ENCODE measurements at regions not wholly inside any gene's neighbourhood (a gene's known extent, or its start where the extent isn't known, plus 50 kb on each side); places are given as distances from the start of the nearest gene placed in this dataset.

GRCh38 chr6:139625998-139626975, 251.8 kb upstream of the CITED2 start:
- peak; percentile 25 for ATAC-seq
- FAIRE-seq, result no peak
- WGBS (ENCODE audit: insufficient coverage, low coverage, missing lambda C conversion rate), result 10% methylated on average over 5 of the region's 5 CpGs
- intact Hi-C loops (cut with micrococcal nuclease) (no loop called here), in situ Hi-C loops (cut with MboI) (no loop called here)
- no peaks in the 10 kb centered on the region; the same call in 1 of the 2 replicates for H3K9me3 ChIP-seq (replicated peaks; ENCODE audit: control insufficient read depth, insufficient read depth, low read depth, low read length)
- H3K27ac ChIP-seq (ENCODE audit: extremely low read depth, low read depth, low read length), result peak overlapping the region; percentile 81; the same call in 2 of the 3 replicates
- H3K27me3 ChIP-seq (ENCODE audit: control insufficient read depth in 2 of 2, insufficient read depth in 2 of 2, low read length in 2 of 2), result no peaks in the 10 kb centered on the region
- H4K20me1 ChIP-seq (replicated peaks; ENCODE audit: control insufficient read depth, insufficient read depth, low read length), result no peaks in the 10 kb centered on the region
- peak overlapping the region; percentile 95 for H2AFZ ChIP-seq (ENCODE audit: low read depth, low read length)
- no peak for DNase-seq (ENCODE audit: extremely low read depth in 1 of 4, low spot score in 3 of 4)
- no peak overlapping the region for H3K9ac ChIP-seq (ENCODE audit: insufficient read depth in 1 of 2, low read depth in 2 of 2, low read length in 2 of 2)
- BruUV-seq (replicated peaks), result no TSS peak
- H3K4me2 ChIP-seq (ENCODE audit: insufficient read depth, low read length), result no peak overlapping the region; the same call in 1 of the 2 replicates
- ChIA-PET CTCF (ENCODE audit: low intra/inter-chr PET ratio) (no interaction called here), POLR2A (interaction anchor here (0.7 to 1.4 kb wide), 3 partner anchors 8 to 252 kb away, joined by 3 to 4 read pairs (median 4); partner anchors contain the start of gene CITED2)
- no peak overlapping the region for H3K4me3 ChIP-seq
- peaks cover 8 to 48% of the 10 kb centered on the region in 2 experiments; a peak in 4 of 5 replicates for H3K4me1 ChIP-seq (replicated peaks in 1 of 2; ENCODE audit: control insufficient read depth in 2 of 2, insufficient read depth in 2 of 2, low read length in 2 of 2)
- H3K9me1 ChIP-seq (ENCODE audit: control insufficient read depth, insufficient read depth, low read length), result no peaks in the 10 kb centered on the region
- H3K79me2 ChIP-seq (ENCODE audit: control insufficient read depth, insufficient read depth, low read length), result no peaks in the 10 kb centered on the region
- H3K36me3 ChIP-seq (ENCODE audit: control insufficient read depth, insufficient read depth, low read length), result no peaks in the 10 kb centered on the region
- TF ChIP-seq GTF2F1 (IDR thresholded peaks at IDR 0.05; ENCODE audit: low read depth, low read length) (no peak), NR4A1 (CRISPR knock-in tag; IDR thresholded peaks at IDR 0.05) (0 out of 2 replicates have a peak, but pooled peaks have one; percentile 61), NR4A1 (tag; IDR thresholded peaks at IDR 0.05) (no peak), NCOA1 (IDR thresholded peaks at IDR 0.05; ENCODE audit: low read depth) (no peak), ZNF668 (CRISPR knock-in tag; IDR thresholded peaks at IDR 0.05) (no peak), CREBBP (IDR thresholded peaks at IDR 0.05; ENCODE audit: low read depth, low read length) (no peak), HNRNPK (IDR thresholded peaks at IDR 0.05; ENCODE audit: low read depth, low read length, poor library complexity, severe bottlenecking) (no peak), KLF6 (CRISPR knock-in tag; IDR thresholded peaks at IDR 0.05; ENCODE audit: borderline replicate concordance) (0 out of 2 replicates have a peak, but pooled peaks have one; percentile 27), DNMT1 (IDR thresholded peaks at IDR 0.05) (no peak), ZNF174 (CRISPR knock-in tag; IDR thresholded peaks at IDR 0.05) (no peak), KAT2B (IDR thresholded peaks at IDR 0.05; ENCODE audit: low read depth, low read length) (no peak), MIER1 (IDR thresholded peaks at IDR 0.05; ENCODE audit: low read depth) (no peak), ZNF830 (CRISPR knock-in tag; IDR thresholded peaks at IDR 0.05) (no peak), ZFX (CRISPR knock-in tag; IDR thresholded peaks at IDR 0.05) (no peak), ELF4 (CRISPR knock-in tag; IDR thresholded peaks at IDR 0.05) (no peak), CEBPB (tag; IDR thresholded peaks at IDR 0.05) (peak; percentile 66)
- TF ChIP-seq, protein P1, sequence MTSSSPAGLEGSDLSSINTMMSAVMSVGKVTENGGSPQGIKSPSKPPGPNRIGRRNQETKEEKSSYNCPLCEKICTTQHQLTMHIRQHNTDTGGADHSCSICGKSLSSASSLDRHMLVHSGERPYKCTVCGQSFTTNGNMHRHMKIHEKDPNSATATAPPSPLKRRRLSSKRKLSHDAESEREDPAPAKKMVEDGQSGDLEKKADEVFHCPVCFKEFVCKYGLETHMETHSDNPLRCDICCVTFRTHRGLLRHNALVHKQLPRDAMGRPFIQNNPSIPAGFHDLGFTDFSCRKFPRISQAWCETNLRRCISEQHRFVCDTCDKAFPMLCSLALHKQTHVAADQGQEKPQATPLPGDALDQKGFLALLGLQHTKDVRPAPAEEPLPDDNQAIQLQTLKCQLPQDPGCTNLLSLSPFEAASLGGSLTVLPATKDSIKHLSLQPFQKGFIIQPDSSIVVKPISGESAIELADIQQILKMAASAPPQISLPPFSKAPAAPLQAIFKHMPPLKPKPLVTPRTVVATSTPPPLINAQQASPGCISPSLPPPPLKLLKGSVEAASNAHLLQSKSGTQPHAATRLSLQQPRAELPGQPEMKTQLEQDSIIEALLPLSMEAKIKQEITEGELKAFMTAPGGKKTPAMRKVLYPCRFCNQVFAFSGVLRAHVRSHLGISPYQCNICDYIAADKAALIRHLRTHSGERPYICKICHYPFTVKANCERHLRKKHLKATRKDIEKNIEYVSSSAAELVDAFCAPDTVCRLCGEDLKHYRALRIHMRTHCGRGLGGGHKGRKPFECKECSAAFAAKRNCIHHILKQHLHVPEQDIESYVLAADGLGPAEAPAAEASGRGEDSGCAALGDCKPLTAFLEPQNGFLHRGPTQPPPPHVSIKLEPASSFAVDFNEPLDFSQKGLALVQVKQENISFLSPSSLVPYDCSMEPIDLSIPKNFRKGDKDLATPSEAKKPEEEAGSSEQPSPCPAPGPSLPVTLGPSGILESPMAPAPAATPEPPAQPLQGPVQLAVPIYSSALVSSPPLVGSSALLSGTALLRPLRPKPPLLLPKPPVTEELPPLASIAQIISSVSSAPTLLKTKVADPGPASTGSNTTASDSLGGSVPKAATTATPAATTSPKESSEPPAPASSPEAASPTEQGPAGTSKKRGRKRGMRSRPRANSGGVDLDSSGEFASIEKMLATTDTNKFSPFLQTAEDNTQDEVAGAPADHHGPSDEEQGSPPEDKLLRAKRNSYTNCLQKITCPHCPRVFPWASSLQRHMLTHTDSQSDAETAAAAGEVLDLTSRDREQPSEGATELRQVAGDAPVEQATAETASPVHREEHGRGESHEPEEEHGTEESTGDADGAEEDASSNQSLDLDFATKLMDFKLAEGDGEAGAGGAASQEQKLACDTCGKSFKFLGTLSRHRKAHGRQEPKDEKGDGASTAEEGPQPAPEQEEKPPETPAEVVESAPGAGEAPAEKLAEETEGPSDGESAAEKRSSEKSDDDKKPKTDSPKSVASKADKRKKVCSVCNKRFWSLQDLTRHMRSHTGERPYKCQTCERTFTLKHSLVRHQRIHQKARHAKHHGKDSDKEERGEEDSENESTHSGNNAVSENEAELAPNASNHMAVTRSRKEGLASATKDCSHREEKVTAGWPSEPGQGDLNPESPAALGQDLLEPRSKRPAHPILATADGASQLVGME (CRISPR knock-in tag; IDR thresholded peaks at IDR 0.05), result 0 out of 2 replicates have a peak, but pooled peaks have one; percentile 43

All from K562 (cell line).